ENCODE measurements at regions not wholly inside any gene's neighbourhood (a gene's known extent, or its start where the extent isn't known, plus 50 kb on each side); places are given as distances from the start of the nearest gene placed in this dataset.

DNA sequence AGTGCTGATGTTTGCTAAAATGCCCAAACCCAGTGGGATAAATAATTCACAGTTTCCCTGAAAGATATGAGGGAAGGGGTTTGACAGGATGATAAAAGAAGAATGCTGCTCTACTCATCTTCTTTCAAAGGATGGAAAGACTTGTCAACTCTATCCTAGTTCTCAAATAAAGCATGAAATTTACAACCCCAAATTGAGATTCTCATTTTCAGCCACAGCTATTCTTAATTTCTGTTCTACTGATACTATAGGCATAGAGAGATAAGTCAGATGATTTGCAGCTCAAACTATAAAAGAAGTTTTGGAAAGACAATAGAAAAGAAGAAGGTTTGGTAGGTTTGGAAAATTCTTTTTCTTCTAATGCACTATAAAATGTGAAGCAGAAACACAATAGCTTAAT is 542.6 kb downstream of the CSNK1G3 start:
- TF ChIP-seq CTCF (IDR thresholded peaks at IDR 0.05; ENCODE audit: control extremely low read depth in 1 of 3, insufficient read depth in 1 of 3, low read depth in 1 of 3, low read length in 3 of 3) (no peak), GTF2F1 (IDR thresholded peaks at IDR 0.05; ENCODE audit: borderline replicate concordance, low read depth, low read length) (no peak), MAX (IDR thresholded peaks at IDR 0.05) (no peak)

All from H1 (cell line).